Effector memory CD8-positive, alpha-beta T cell (primary cell): ENCODE measurements at regions not wholly inside any gene's neighbourhood (a gene's known extent, or its start where the extent isn't known, plus 50 kb on each side); places are given as distances from the start of the nearest gene placed in this dataset.
A peak's percentile ranks its signal among the peaks of the same experiment; 100 is the strongest.

Experiments
- ATAC-seq: fragments of 150-1000 bp; cut with Tn5 transposase; replicated peaks from 2 replicates; pipeline ENCODE4 v1.10.0; 2021; ENCODE audit warnings: mild to moderate bottlenecking, moderate library complexity
- DNase-seq, 3 experiments: peaks; one replicate each; pipeline ENCODE4 v3.0.0; 2021
- H3K27ac Mint-ChIP-seq, 2 donors: one replicate each; pipeline ENCODE4 v1.8.0; 2022; ENCODE audit warnings: mild to moderate bottlenecking in 2 of 2, mixed read lengths in 2 of 2, moderate library complexity in 2 of 2
- H3K27me3 Mint-ChIP-seq, 2 donors: one replicate each; pipeline ENCODE4 v1.8.0; 2022; ENCODE audit warnings: mixed read lengths in 2 of 2
- H3K36me3 Mint-ChIP-seq: one replicate; pipeline ENCODE4 v1.8.0; 2022; ENCODE audit warnings: mild to moderate bottlenecking, moderate library complexity, mixed read lengths; ENCODE audit not compliant: insufficient read depth
- H3K4me1 Mint-ChIP-seq, 2 donors: one replicate each; pipeline ENCODE4 v1.8.0; 2022; ENCODE audit warnings: low read depth in 2 of 2, mixed read lengths in 2 of 2
- H3K4me3 Mint-ChIP-seq, 2 donors: one replicate each; pipeline ENCODE4 v1.8.0; 2022; ENCODE audit warnings: mild to moderate bottlenecking in 2 of 2, mixed read lengths in 2 of 2, moderate library complexity in 2 of 2
- H3K9me3 Mint-ChIP-seq, 2 donors: one replicate each; pipeline ENCODE4 v1.8.0; 2022; ENCODE audit warnings: mixed read lengths in 2 of 2

GRCh38 chr1:232551386-232551785 lies 78.5 kb downstream of the SIPA1L2 start:
- Mint-ChIP-seq H3K36me3 (no peaks in the 10 kb centered on the region), H3K27ac (no peak overlapping the region), H3K27me3 (peaks cover 0 to 6% of the 10 kb centered on the region in 2 donors), H3K4me3 (no peak overlapping the region), H3K9me3 (no peaks in the 10 kb centered on the region), H3K4me1 (peaks cover 0 to 9% of the 10 kb centered on the region in 2 donors)
- DNase-seq (no peak), ATAC-seq (no peak)

- Mint-ChIP-seq H3K4me3 (no peak overlapping the region), H3K4me1 (peaks cover 0 to 8% of the 10 kb centered on the region in 2 donors), H3K27me3 (peaks cover 0 to 6% of the 10 kb centered on the region in 2 donors), H3K27ac (no peak overlapping the region), H3K36me3 (no peaks in the 10 kb centered on the region), H3K9me3 (no peaks in the 10 kb centered on the region)
- DNase-seq (no peak), ATAC-seq (no peak)
Observed at GRCh38 chr1:232550007-232550406, 79.9 kb downstream of the SIPA1L2 start.

- no peak overlapping the region for H3K4me3 Mint-ChIP-seq
- H3K27me3 Mint-ChIP-seq: peaks cover 0 to 6% of the 10 kb centered on the region in 2 donors
- H3K27ac Mint-ChIP-seq: peak overlapping the region in 1 of 2 donors; percentile 23
- no peak for ATAC-seq
- H3K36me3 Mint-ChIP-seq: no peaks in the 10 kb centered on the region
- no peak for DNase-seq
- H3K4me1 Mint-ChIP-seq: peaks cover 0 to 8% of the 10 kb centered on the region in 2 donors
- H3K9me3 Mint-ChIP-seq: no peaks in the 10 kb centered on the region
Observed at GRCh38 chr1:232548691-232549090, 81.2 kb downstream of the SIPA1L2 start.

GRCh38 chr1:232547938-232548484 lies 81.9 kb downstream of the SIPA1L2 start:
- Mint-ChIP-seq H3K9me3 (no peaks in the 10 kb centered on the region), H3K4me1 (peaks cover 0 to 5% of the 10 kb centered on the region in 2 donors), H3K4me3 (no peak overlapping the region), H3K27ac (no peak overlapping the region), H3K27me3 (peaks cover 0 to 6% of the 10 kb centered on the region in 2 donors), H3K36me3 (no peaks in the 10 kb centered on the region)
- ATAC-seq: no peak
- no peak for DNase-seq

- ATAC-seq: no peak
- Mint-ChIP-seq H3K9me3 (no peaks in the 10 kb centered on the region), H3K27ac (no peak overlapping the region)
Observed at GRCh38 chr1:232542633-232543593, 87.0 kb downstream of the SIPA1L2 start.

GRCh38 chr1:232538943-232539302 lies 91.0 kb downstream of the SIPA1L2 start:
- no peaks in the 10 kb centered on the region for H3K9me3 Mint-ChIP-seq
- no peak overlapping the region for H3K27ac Mint-ChIP-seq
- H3K27me3 Mint-ChIP-seq: no peaks in the 10 kb centered on the region
- peaks cover 0 to 2% of the 10 kb centered on the region in 2 donors for H3K4me1 Mint-ChIP-seq
- H3K36me3 Mint-ChIP-seq: no peaks in the 10 kb centered on the region
- ATAC-seq (no peak), DNase-seq (no peak)
- no peak overlapping the region for H3K4me3 Mint-ChIP-seq

More at GRCh38 chr1:232542633-232543593, 87.0 kb downstream of the SIPA1L2 start:
- Mint-ChIP-seq H3K4me3 (no peak overlapping the region), H3K4me1 (peaks cover 0 to 5% of the 10 kb centered on the region in 2 donors), H3K36me3 (no peaks in the 10 kb centered on the region), H3K27me3 (no peaks in the 10 kb centered on the region)
- DNase-seq: no peak

- Mint-ChIP-seq H3K4me1 (peaks cover 0 to 2% of the 10 kb centered on the region in 2 donors), H3K27ac (no peak overlapping the region), H3K4me3 (no peak overlapping the region), H3K9me3 (no peaks in the 10 kb centered on the region), H3K27me3 (no peaks in the 10 kb centered on the region), H3K36me3 (no peaks in the 10 kb centered on the region)
- no peak for ATAC-seq
- DNase-seq: no peak
Observed at GRCh38 chr1:232538224-232538942, 91.5 kb downstream of the SIPA1L2 start.

GRCh38 chr1:232534552-232535517 lies 95.1 kb downstream of the SIPA1L2 start:
- peaks cover 8% of the 10 kb centered on the region in 2 donors for H3K4me1 Mint-ChIP-seq
- H3K27ac Mint-ChIP-seq: no peak overlapping the region
- no peaks in the 10 kb centered on the region for H3K9me3 Mint-ChIP-seq
- DNase-seq (no peak), ATAC-seq (no peak)
- H3K4me3 Mint-ChIP-seq: no peak overlapping the region
- peaks cover 0 to 6% of the 10 kb centered on the region in 2 donors for H3K27me3 Mint-ChIP-seq
- no peaks in the 10 kb centered on the region for H3K36me3 Mint-ChIP-seq

GRCh38 chr1:232533328-232533727 lies 96.6 kb downstream of the SIPA1L2 start:
- Mint-ChIP-seq H3K4me1 (peaks cover 15 to 19% of the 10 kb centered on the region in 2 donors), H3K27me3 (peaks cover 0 to 6% of the 10 kb centered on the region in 2 donors)

GRCh38 chr1:232532901-232533300 lies 97.0 kb downstream of the SIPA1L2 start:
- Mint-ChIP-seq H3K36me3 (no peaks in the 10 kb centered on the region), H3K4me1 (peaks cover 16 to 21% of the 10 kb centered on the region in 2 donors), H3K4me3 (no peak overlapping the region), H3K27ac (no peak overlapping the region), H3K9me3 (no peaks in the 10 kb centered on the region), H3K27me3 (peaks cover 0 to 6% of the 10 kb centered on the region in 2 donors)
- DNase-seq: no peak
- ATAC-seq: no peak

More at GRCh38 chr1:232533328-232533727, 96.6 kb downstream of the SIPA1L2 start:
- H3K27ac Mint-ChIP-seq: no peak overlapping the region
- no peak for DNase-seq
- H3K4me3 Mint-ChIP-seq: no peak overlapping the region
- no peaks in the 10 kb centered on the region for H3K36me3 Mint-ChIP-seq
- no peaks in the 10 kb centered on the region for H3K9me3 Mint-ChIP-seq
- no peak for ATAC-seq

GRCh38 chr1:232531291-232531690 lies 98.6 kb downstream of the SIPA1L2 start:
- Mint-ChIP-seq H3K27ac (no peak overlapping the region), H3K4me1 (peaks cover 16 to 25% of the 10 kb centered on the region in 2 donors), H3K27me3 (peaks cover 0 to 6% of the 10 kb centered on the region in 2 donors), H3K36me3 (peaks cover 2% of the 10 kb centered on the region), H3K4me3 (no peak overlapping the region), H3K9me3 (no peaks in the 10 kb centered on the region)
- DNase-seq (no peak), ATAC-seq (no peak)

- no peak for ATAC-seq
- Mint-ChIP-seq H3K27me3 (peaks cover 0 to 6% of the 10 kb centered on the region in 2 donors), H3K36me3 (peaks cover 2% of the 10 kb centered on the region), H3K4me1 (peaks cover 18 to 25% of the 10 kb centered on the region in 2 donors), H3K4me3 (no peak overlapping the region), H3K27ac (peak overlapping the region in 1 of 2 donors; percentile 93), H3K9me3 (no peaks in the 10 kb centered on the region)
- DNase-seq: no peak
Observed at GRCh38 chr1:232529747-232530146, 100.2 kb downstream of the SIPA1L2 start.
